ENCODE measurements at regions not wholly inside any gene's neighbourhood (a gene's known extent, or its start where the extent isn't known, plus 50 kb on each side); places are given as distances from the start of the nearest gene placed in this dataset.
A peak's percentile ranks its signal among the peaks of the same experiment; 100 is the strongest.

GRCh38 chrX:117752745-117753144 lies 363.9 kb downstream of the KLHL13 start:
- H3K79me2 ChIP-seq (ENCODE audit: insufficient read depth, low read length): no peaks in the 10 kb centered on the region
- Mint-ChIP-seq H3K4me1 (ENCODE audit: low read depth, unreplicated experiment) (no peaks in the 10 kb centered on the region), H3K4me3 (ENCODE audit: unreplicated experiment) (no peak overlapping the region), H3K36me3 (ENCODE audit: low read depth, unreplicated experiment) (no peaks in the 10 kb centered on the region), H3K27ac (ENCODE audit: unreplicated experiment) (no peak overlapping the region), H3K27me3 (ENCODE audit: low read depth, unreplicated experiment) (no peaks in the 10 kb centered on the region), H3K9me3 (ENCODE audit: unreplicated experiment) (no peaks in the 10 kb centered on the region)
- TF ChIP-seq CTCF (IDR thresholded peaks at IDR 0.05; ENCODE audit: insufficient read depth, low read depth, low read length): no peak
- TF ChIP-seq EZH2 (IDR thresholded peaks at IDR 0.05; ENCODE audit: insufficient read depth, low read length): no peak
- H3K4me1 ChIP-seq (ENCODE audit: insufficient read depth, low read length): no peaks in the 10 kb centered on the region
- no peak overlapping the region for H2AFZ ChIP-seq (ENCODE audit: low read depth, low read length)
- H3K4me3 ChIP-seq (ENCODE audit: insufficient read depth, low read depth, low read length): no peak overlapping the region
- H3K9me3 ChIP-seq (ENCODE audit: insufficient read depth, low read depth, low read length): no peaks in the 10 kb centered on the region
- no peak for DNase-seq (ENCODE audit: low read depth)
- no peaks in the 10 kb centered on the region for H4K20me1 ChIP-seq (ENCODE audit: insufficient read depth, low read length)
- H3K36me3 ChIP-seq (ENCODE audit: insufficient read depth, low read length): no peaks in the 10 kb centered on the region
- no peak overlapping the region for H3K27ac ChIP-seq (ENCODE audit: low read depth, low read length)
- no peaks in the 10 kb centered on the region for H3K27me3 ChIP-seq (ENCODE audit: insufficient read depth, low read length)
- no peak overlapping the region for H3K4me2 ChIP-seq (ENCODE audit: low read length)
- FAIRE-seq: peak; percentile 47
- no peak overlapping the region for H3K9ac ChIP-seq (ENCODE audit: low read length)

- no peak for TF ChIP-seq EZH2 (IDR thresholded peaks at IDR 0.05; ENCODE audit: insufficient read depth, low read length)
- TF ChIP-seq CTCF (IDR thresholded peaks at IDR 0.05; ENCODE audit: insufficient read depth, low read depth, low read length): no peak
- no peak overlapping the region for H3K27ac Mint-ChIP-seq (ENCODE audit: unreplicated experiment)
- Histone ChIP-seq H4K20me1 (ENCODE audit: insufficient read depth, low read length) (no peaks in the 10 kb centered on the region), H2AFZ (ENCODE audit: low read depth, low read length) (no peak overlapping the region), H3K79me2 (ENCODE audit: insufficient read depth, low read length) (no peaks in the 10 kb centered on the region), H3K4me3 (ENCODE audit: insufficient read depth, low read depth, low read length) (no peak overlapping the region), H3K36me3 (ENCODE audit: insufficient read depth, low read length) (no peaks in the 10 kb centered on the region), H3K27me3 (ENCODE audit: insufficient read depth, low read length) (no peaks in the 10 kb centered on the region), H3K9me3 (ENCODE audit: insufficient read depth, low read depth, low read length) (no peaks in the 10 kb centered on the region), H3K4me1 (ENCODE audit: insufficient read depth, low read length) (no peaks in the 10 kb centered on the region), H3K27ac (ENCODE audit: low read depth, low read length) (no peak overlapping the region), H3K4me2 (ENCODE audit: low read length) (no peak overlapping the region), H3K9ac (ENCODE audit: low read length) (no peak overlapping the region)
- H3K9me3 Mint-ChIP-seq (ENCODE audit: unreplicated experiment): no peaks in the 10 kb centered on the region
- no peak overlapping the region for H3K4me3 Mint-ChIP-seq (ENCODE audit: unreplicated experiment)
- H3K4me1 Mint-ChIP-seq (ENCODE audit: low read depth, unreplicated experiment): no peaks in the 10 kb centered on the region
- H3K27me3 Mint-ChIP-seq (ENCODE audit: low read depth, unreplicated experiment): no peaks in the 10 kb centered on the region
- no peaks in the 10 kb centered on the region for H3K36me3 Mint-ChIP-seq (ENCODE audit: low read depth, unreplicated experiment)
- FAIRE-seq (no peak), DNase-seq (ENCODE audit: low read depth) (no peak)
Observed at GRCh38 chrX:117751155-117751554, 365.5 kb downstream of the KLHL13 start.

GRCh38 chrX:117744958-117745357 lies 371.7 kb downstream of the KLHL13 start:
- H3K27ac ChIP-seq (ENCODE audit: low read depth, low read length): no peak overlapping the region
- H3K4me3 Mint-ChIP-seq (ENCODE audit: unreplicated experiment): no peak overlapping the region
- TF ChIP-seq CTCF (IDR thresholded peaks at IDR 0.05; ENCODE audit: insufficient read depth, low read depth, low read length): no peak
- no peak for TF ChIP-seq EZH2 (IDR thresholded peaks at IDR 0.05; ENCODE audit: insufficient read depth, low read length)
- H3K9me3 Mint-ChIP-seq (ENCODE audit: unreplicated experiment): no peaks in the 10 kb centered on the region
- no peaks in the 10 kb centered on the region for H3K36me3 ChIP-seq (ENCODE audit: insufficient read depth, low read length)
- no peaks in the 10 kb centered on the region for H3K9me3 ChIP-seq (ENCODE audit: insufficient read depth, low read depth, low read length)
- DNase-seq (ENCODE audit: low read depth) (no peak), FAIRE-seq (peak; percentile 17)
- no peak overlapping the region for H2AFZ ChIP-seq (ENCODE audit: low read depth, low read length)
- H3K4me1 ChIP-seq (ENCODE audit: insufficient read depth, low read length): no peaks in the 10 kb centered on the region
- no peaks in the 10 kb centered on the region for H3K79me2 ChIP-seq (ENCODE audit: insufficient read depth, low read length)
- H4K20me1 ChIP-seq (ENCODE audit: insufficient read depth, low read length): no peaks in the 10 kb centered on the region
- no peak overlapping the region for H3K9ac ChIP-seq (ENCODE audit: low read length)
- H3K4me3 ChIP-seq (ENCODE audit: insufficient read depth, low read depth, low read length): no peak overlapping the region
- H3K27ac Mint-ChIP-seq (ENCODE audit: unreplicated experiment): no peak overlapping the region
- no peaks in the 10 kb centered on the region for H3K27me3 Mint-ChIP-seq (ENCODE audit: low read depth, unreplicated experiment)
- no peak overlapping the region for H3K4me2 ChIP-seq (ENCODE audit: low read length)
- H3K36me3 Mint-ChIP-seq (ENCODE audit: low read depth, unreplicated experiment): no peaks in the 10 kb centered on the region
- H3K27me3 ChIP-seq (ENCODE audit: insufficient read depth, low read length): no peaks in the 10 kb centered on the region
- no peaks in the 10 kb centered on the region for H3K4me1 Mint-ChIP-seq (ENCODE audit: low read depth, unreplicated experiment)
